Breast epithelium (tissue), 3 donors: ENCODE measurements at regions not wholly inside any gene's neighbourhood (a gene's known extent, or its start where the extent isn't known, plus 50 kb on each side); places are given as distances from the start of the nearest gene placed in this dataset.

Source experiments
- POLR2A ChIP-seq: fragments of 450-650 bp; IDR thresholded peaks from one replicate; pipeline ENCODE4 v1.6.1; 2016; ENCODE audit warnings: antibody characterized with exemption, mild to moderate bottlenecking, moderate library complexity
- TF ChIP-seq, protein P1 (sequence below), 3 donors: fragments of 450-650 bp; IDR thresholded peaks; one replicate each; pipeline ENCODE4 v1.5.1; 2016 to 2017; ENCODE audit warnings: antibody characterized with exemption in 3 of 3, mild to moderate bottlenecking in 3 of 3, moderate library complexity in 3 of 3

DNA sequence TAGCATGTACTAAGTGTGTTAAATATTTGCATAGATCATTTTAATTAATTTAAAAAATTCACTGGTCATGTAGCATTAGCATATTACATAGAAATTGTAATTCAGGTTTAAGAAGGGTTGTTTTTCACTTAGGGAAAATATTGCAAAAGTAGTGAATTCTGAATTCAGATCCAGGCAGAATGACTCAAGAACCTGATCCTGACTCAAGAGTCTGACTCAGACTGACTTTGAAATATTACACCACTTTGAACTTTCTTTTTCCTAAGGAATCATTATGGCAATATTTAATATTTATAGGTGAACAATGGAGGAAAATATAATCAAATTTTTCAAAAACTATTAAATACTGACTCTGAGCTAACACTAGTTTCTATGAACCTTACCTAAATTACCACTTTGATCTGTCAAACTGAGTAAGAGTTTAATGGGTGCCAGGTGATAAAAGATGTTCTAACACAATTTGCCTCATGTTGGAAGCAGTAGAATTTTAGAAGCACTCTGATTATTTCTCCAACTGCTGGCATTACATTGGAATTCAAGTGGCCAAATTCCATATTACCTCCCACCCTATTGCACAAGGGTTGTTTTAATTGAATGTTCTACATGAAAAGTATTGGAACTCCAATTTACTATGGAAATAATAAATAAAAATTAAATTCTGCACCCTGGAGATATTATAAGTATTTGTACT is 261.6 kb downstream of the SLITRK1 start:
- TF ChIP-seq, protein P1, sequence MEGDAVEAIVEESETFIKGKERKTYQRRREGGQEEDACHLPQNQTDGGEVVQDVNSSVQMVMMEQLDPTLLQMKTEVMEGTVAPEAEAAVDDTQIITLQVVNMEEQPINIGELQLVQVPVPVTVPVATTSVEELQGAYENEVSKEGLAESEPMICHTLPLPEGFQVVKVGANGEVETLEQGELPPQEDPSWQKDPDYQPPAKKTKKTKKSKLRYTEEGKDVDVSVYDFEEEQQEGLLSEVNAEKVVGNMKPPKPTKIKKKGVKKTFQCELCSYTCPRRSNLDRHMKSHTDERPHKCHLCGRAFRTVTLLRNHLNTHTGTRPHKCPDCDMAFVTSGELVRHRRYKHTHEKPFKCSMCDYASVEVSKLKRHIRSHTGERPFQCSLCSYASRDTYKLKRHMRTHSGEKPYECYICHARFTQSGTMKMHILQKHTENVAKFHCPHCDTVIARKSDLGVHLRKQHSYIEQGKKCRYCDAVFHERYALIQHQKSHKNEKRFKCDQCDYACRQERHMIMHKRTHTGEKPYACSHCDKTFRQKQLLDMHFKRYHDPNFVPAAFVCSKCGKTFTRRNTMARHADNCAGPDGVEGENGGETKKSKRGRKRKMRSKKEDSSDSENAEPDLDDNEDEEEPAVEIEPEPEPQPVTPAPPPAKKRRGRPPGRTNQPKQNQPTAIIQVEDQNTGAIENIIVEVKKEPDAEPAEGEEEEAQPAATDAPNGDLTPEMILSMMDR (IDR thresholded peaks at IDR 0.05), result no peak
- no peak for TF ChIP-seq POLR2A
